ENCODE measurements at regions not wholly inside any gene's neighbourhood (a gene's known extent, or its start where the extent isn't known, plus 50 kb on each side); places are given as distances from the start of the nearest gene placed in this dataset.

DNA sequence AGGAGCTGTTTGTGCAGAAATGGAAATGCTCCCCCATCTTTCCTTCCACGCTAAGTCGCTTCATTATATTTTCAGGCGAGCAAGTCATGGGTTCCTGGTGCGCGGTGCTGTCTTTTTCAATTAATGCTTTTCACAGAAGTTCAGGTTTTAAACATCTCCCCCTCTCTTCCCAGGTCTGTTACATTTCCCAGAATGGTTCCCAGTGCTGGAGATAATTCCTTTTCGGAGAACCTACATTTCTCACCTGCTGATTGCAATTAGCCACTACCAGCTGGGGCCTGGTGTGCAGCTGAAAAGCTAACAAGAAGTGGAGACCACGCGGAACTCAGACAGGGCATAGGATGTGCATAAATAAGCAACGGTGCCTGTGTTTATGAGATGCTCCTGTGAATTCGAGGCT lies 217.8 kb downstream of the MID1IP1 start:
- no peak for TF ChIP-seq CTCF (conservative IDR thresholded peaks at IDR 0.05; ENCODE audit: low read depth, low read length)
- DNase-seq (ENCODE audit: low read depth) = no peak
- no peak overlapping the region for H3K4me3 ChIP-seq (ENCODE audit: low read depth, low read length)

- TF ChIP-seq CTCF (conservative IDR thresholded peaks at IDR 0.05; ENCODE audit: low read depth, low read length) = no peak
- DNase-seq (ENCODE audit: low read depth) = no peak
Measured at GRCh38 chrX:39020051-39020669, 218.9 kb downstream of the MID1IP1 start.

GRCh38 chrX:39022106-39022505 lies 220.8 kb downstream of the MID1IP1 start:
- H3K4me3 ChIP-seq (ENCODE audit: low read depth, low read length) = no peak overlapping the region
- no peak for TF ChIP-seq CTCF (conservative IDR thresholded peaks at IDR 0.05; ENCODE audit: low read depth, low read length)
- no peak for DNase-seq (ENCODE audit: low read depth)

More at GRCh38 chrX:39020051-39020669, 218.9 kb downstream of the MID1IP1 start:
- no peak overlapping the region for H3K4me3 ChIP-seq (ENCODE audit: low read depth, low read length)

GRCh38 chrX:39029221-39029620 lies 228.0 kb downstream of the MID1IP1 start:
- TF ChIP-seq CTCF (conservative IDR thresholded peaks at IDR 0.05; ENCODE audit: low read depth, low read length) = no peak
- no peak for DNase-seq (ENCODE audit: low read depth)
- H3K4me3 ChIP-seq (ENCODE audit: low read depth, low read length) = no peak overlapping the region

DNA sequence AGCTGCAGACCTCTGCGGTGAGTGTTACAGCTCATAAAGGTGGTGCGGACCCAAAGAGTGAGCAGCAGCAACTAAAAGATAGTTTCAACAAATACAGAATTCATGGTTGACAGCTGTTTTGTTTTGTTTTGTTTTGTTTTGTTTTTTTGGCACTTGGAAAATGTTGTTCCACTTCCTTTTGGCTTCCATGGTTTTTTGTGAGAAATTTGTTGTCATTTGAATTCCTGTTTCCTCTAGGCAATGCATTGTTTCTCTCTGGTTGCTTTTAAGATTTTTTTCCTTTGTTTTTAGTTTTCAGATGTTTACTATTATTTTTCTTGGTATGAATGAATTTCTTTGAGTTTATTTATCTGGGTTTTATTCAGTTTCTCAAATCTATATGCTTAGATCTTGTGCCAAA lies 229.4 kb downstream of the MID1IP1 start:
- DNase-seq (ENCODE audit: low read depth) = no peak
- no peak overlapping the region for H3K4me3 ChIP-seq (ENCODE audit: low read depth, low read length)
- TF ChIP-seq CTCF (conservative IDR thresholded peaks at IDR 0.05; ENCODE audit: low read depth, low read length) = no peak

- H3K4me3 ChIP-seq (ENCODE audit: low read depth, low read length) = no peak overlapping the region
- no peak for TF ChIP-seq CTCF (conservative IDR thresholded peaks at IDR 0.05; ENCODE audit: low read depth, low read length)
- DNase-seq (ENCODE audit: low read depth) = no peak
Measured at GRCh38 chrX:39039890-39040289, 238.6 kb downstream of the MID1IP1 start.

- DNase-seq (ENCODE audit: low read depth) = peak; percentile 4
- no peak overlapping the region for H3K4me3 ChIP-seq (ENCODE audit: low read depth, low read length)
- TF ChIP-seq CTCF (conservative IDR thresholded peaks at IDR 0.05; ENCODE audit: low read depth, low read length) = no peak
Measured at GRCh38 chrX:39043838-39044550, 242.7 kb downstream of the MID1IP1 start.
